NT2/D1 (cell line): ENCODE measurements at regions not wholly inside any gene's neighbourhood (a gene's known extent, or its start where the extent isn't known, plus 50 kb on each side); places are given as distances from the start of the nearest gene placed in this dataset.

Source experiments
- SUZ12 ChIP-seq: IDR thresholded peaks from 2 replicates; pipeline ENCODE4 v1.6.1; 2011; ENCODE audit not compliant: insufficient read length, insufficient read depth; ENCODE audit errors: extremely low read depth
- YY1 ChIP-seq: IDR thresholded peaks from 2 replicates; pipeline ENCODE4 v1.6.1; 2011; ENCODE audit not compliant: insufficient read length, insufficient read depth
- ZNF274 ChIP-seq: IDR thresholded peaks from 2 replicates; pipeline ENCODE4 v1.6.1; 2011; ENCODE audit warnings: mild to moderate bottlenecking, low read depth, low read length

DNA sequence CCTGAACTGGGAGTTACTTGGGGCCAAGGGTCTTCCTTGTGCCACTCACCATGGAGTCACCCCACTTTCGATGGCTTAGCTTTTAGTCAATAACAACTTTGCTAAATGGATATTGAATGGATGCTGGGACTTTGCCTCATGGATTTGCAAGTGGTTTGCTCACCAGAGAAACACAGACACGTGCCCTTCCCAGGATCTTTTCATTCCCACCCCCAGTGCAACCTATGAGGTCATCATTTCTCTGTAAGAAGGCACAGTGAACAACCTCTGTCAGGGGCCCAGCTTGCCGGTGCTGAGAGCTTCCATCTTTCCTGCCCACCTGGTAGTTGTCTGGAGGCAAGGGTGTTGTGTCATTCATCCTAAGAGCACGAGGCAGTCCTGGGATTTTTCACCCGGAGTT lies 256.8 kb upstream of the PMEPA1 start:
- TF ChIP-seq ZNF274 (no peak), YY1 (no peak), SUZ12 (no peak)
